HEK293 (cell line): ENCODE measurements at regions not wholly inside any gene's neighbourhood (a gene's known extent, or its start where the extent isn't known, plus 50 kb on each side); places are given as distances from the start of the nearest gene placed in this dataset.

Experiments
- CTCF ChIA-PET: fragments of 350-600 bp; formaldehyde crosslinking; extraction: SDS; loops from one replicate; lab custom pipeline; 2021; ENCODE audit warnings: antibody characterized with exemption; lab: Yijun Ruan, JAX
- POLR2A ChIA-PET: fragments of 300-600 bp; formaldehyde crosslinking; extraction: SDS; loops from one replicate; lab custom pipeline; 2020; ENCODE audit warnings: antibody characterized with exemption, inconsistent platforms; lab: Yijun Ruan, JAX
- H3K27ac ChIP-seq: fragments of 200-500 bp; sonication (Bioruptor generic); 2 replicates; pipeline ENCODE4 v1.5.1; 2014; ENCODE audit warnings: low read depth, low read length, control low read depth, inconsistent platforms; ENCODE audit errors: extremely low read depth
- H3K36me3 ChIP-seq, 2 experiments: fragments of 200-500 bp in 1 of 2; sonication (Bioruptor generic) in 1 of 2; 1 replicate in 1 of 2; 2 replicates in 1 of 2; pipeline ENCODE4 v1.5.1; 2014 to 2017; ENCODE audit warnings: inconsistent platforms in 2 of 2, low read length in 2 of 2; ENCODE audit not compliant: control insufficient read depth in 2 of 2, insufficient read depth in 1 of 2
- H3K4me1 ChIP-seq: fragments of 200-500 bp; sonication (Bioruptor generic); 2 replicates; pipeline ENCODE4 v1.5.1; 2014; ENCODE audit warnings: mild to moderate bottlenecking, low read length, inconsistent platforms; ENCODE audit not compliant: control insufficient read depth, insufficient read depth
- H3K4me3 ChIP-seq: 2 replicates; pipeline ENCODE4 v1.5.1; 2011; ENCODE audit warnings: low read depth, mild to moderate bottlenecking, control low read depth, low read length, moderate library complexity
- H3K9me3 ChIP-seq: fragments of 200-500 bp; sonication (Bioruptor generic); 2 replicates; pipeline ENCODE4 v1.5.1; 2014; ENCODE audit warnings: low read depth, low read length, inconsistent platforms; ENCODE audit not compliant: control insufficient read depth, insufficient read depth
- KLF1 ChIP-seq: fragments of 450-650 bp; formaldehyde crosslinking; IDR thresholded peaks from 2 replicates; pipeline ENCODE4 v1.5.1; 2016; ENCODE audit warnings: missing biosample characterization, missing genetic modification characterization
- RBAK ChIP-seq: fragments of 450-650 bp; formaldehyde crosslinking; IDR thresholded peaks from 2 replicates; pipeline ENCODE4 v1.5.1; 2016; ENCODE audit warnings: missing biosample characterization, missing genetic modification characterization
- SCRT1 ChIP-seq: fragments of 450-650 bp; formaldehyde crosslinking; IDR thresholded peaks from 2 replicates; pipeline ENCODE4 v1.5.1; 2016; ENCODE audit warnings: missing biosample characterization, missing genetic modification characterization, borderline replicate concordance
- SCRT2 ChIP-seq: fragments of 450-650 bp; formaldehyde crosslinking; IDR thresholded peaks from 2 replicates; pipeline ENCODE4 v1.5.1; 2016; ENCODE audit warnings: missing biosample characterization, missing genetic modification characterization
- ZBTB1 ChIP-seq: fragments of 450-650 bp; formaldehyde crosslinking; IDR thresholded peaks from 2 replicates; pipeline ENCODE4 v1.5.1; 2016; ENCODE audit warnings: missing biosample characterization, missing genetic modification characterization
- ZFP41 ChIP-seq: fragments of 450-650 bp; formaldehyde crosslinking; IDR thresholded peaks from 2 replicates; pipeline ENCODE4 v1.5.1; 2016; ENCODE audit warnings: missing biosample characterization, missing genetic modification characterization, borderline replicate concordance
- ZIC2 ChIP-seq: fragments of 450-650 bp; formaldehyde crosslinking; IDR thresholded peaks from 2 replicates; pipeline ENCODE4 v1.5.1; 2016; ENCODE audit warnings: missing biosample characterization, missing genetic modification characterization
- ZNF10 ChIP-seq: fragments of 450-650 bp; formaldehyde crosslinking; IDR thresholded peaks from 2 replicates; pipeline ENCODE4 v1.5.1; 2017; ENCODE audit warnings: missing biosample characterization, missing genetic modification characterization
- ZNF19 ChIP-seq: fragments of 450-650 bp; formaldehyde crosslinking; IDR thresholded peaks from 2 replicates; pipeline ENCODE4; 2016; ENCODE audit warnings: missing biosample characterization, missing genetic modification characterization, low read depth
- ZNF335 ChIP-seq: fragments of 450-650 bp; formaldehyde crosslinking; conservative IDR thresholded peaks from 2 replicates; pipeline ENCODE4 v1.5.1; 2016; ENCODE audit warnings: missing biosample characterization, missing genetic modification characterization
- ZNF341 ChIP-seq: fragments of 450-650 bp; formaldehyde crosslinking; IDR thresholded peaks from 2 replicates; pipeline ENCODE4; 2016; ENCODE audit warnings: low read depth, missing biosample characterization, missing genetic modification characterization
- ZNF416 ChIP-seq: fragments of 450-650 bp; formaldehyde crosslinking; IDR thresholded peaks from 2 replicates; pipeline ENCODE4 v1.5.1; 2016; ENCODE audit warnings: missing biosample characterization, missing genetic modification characterization
- ZNF473 ChIP-seq: fragments of 450-650 bp; formaldehyde crosslinking; IDR thresholded peaks from 2 replicates; pipeline ENCODE4 v1.5.1; 2017; ENCODE audit warnings: missing biosample characterization, missing genetic modification characterization
- ZNF548 ChIP-seq: fragments of 450-650 bp; formaldehyde crosslinking; IDR thresholded peaks from 2 replicates; pipeline ENCODE4 v1.5.1; 2016; ENCODE audit warnings: missing biosample characterization, missing genetic modification characterization
- ZNF555 ChIP-seq: fragments of 450-650 bp; formaldehyde crosslinking; conservative IDR thresholded peaks from 2 replicates; pipeline ENCODE4 v1.5.1; 2017; ENCODE audit warnings: missing biosample characterization, mild to moderate bottlenecking, missing genetic modification characterization, inconsistent platforms
- ZNF558 ChIP-seq: fragments of 450-650 bp; formaldehyde crosslinking; IDR thresholded peaks from 2 replicates; pipeline ENCODE4 v1.5.1; 2016; ENCODE audit warnings: missing biosample characterization, missing genetic modification characterization
- ZNF610 ChIP-seq: fragments of 450-650 bp; formaldehyde crosslinking; IDR thresholded peaks from 2 replicates; pipeline ENCODE4 v1.5.1; 2016; ENCODE audit warnings: missing biosample characterization, missing genetic modification characterization, borderline replicate concordance
- ZNF623 ChIP-seq: fragments of 450-650 bp; formaldehyde crosslinking; IDR thresholded peaks from 2 replicates; pipeline ENCODE4 v1.5.1; 2016; ENCODE audit warnings: missing biosample characterization, missing genetic modification characterization
- ZNF654 ChIP-seq: fragments of 450-650 bp; formaldehyde crosslinking; IDR thresholded peaks from 2 replicates; pipeline ENCODE4 v1.5.1; 2016; ENCODE audit warnings: low read depth, missing biosample characterization, missing genetic modification characterization
- ZNF658 ChIP-seq: fragments of 450-650 bp; formaldehyde crosslinking; IDR thresholded peaks from 2 replicates; pipeline ENCODE4; 2016; ENCODE audit warnings: missing biosample characterization, missing genetic modification characterization
- TF ChIP-seq, protein P1 (sequence below): fragments of 450-650 bp; formaldehyde crosslinking; IDR thresholded peaks from 2 replicates; pipeline ENCODE4 v1.5.1; 2016; ENCODE audit warnings: missing biosample characterization, missing genetic modification characterization
- TF ChIP-seq, protein P2 (sequence below): fragments of 450-650 bp; IDR thresholded peaks from 2 replicates; pipeline ENCODE4 v1.5.1; 2018; ENCODE audit warnings: missing biosample characterization, mild to moderate bottlenecking, missing genetic modification characterization

DNA sequence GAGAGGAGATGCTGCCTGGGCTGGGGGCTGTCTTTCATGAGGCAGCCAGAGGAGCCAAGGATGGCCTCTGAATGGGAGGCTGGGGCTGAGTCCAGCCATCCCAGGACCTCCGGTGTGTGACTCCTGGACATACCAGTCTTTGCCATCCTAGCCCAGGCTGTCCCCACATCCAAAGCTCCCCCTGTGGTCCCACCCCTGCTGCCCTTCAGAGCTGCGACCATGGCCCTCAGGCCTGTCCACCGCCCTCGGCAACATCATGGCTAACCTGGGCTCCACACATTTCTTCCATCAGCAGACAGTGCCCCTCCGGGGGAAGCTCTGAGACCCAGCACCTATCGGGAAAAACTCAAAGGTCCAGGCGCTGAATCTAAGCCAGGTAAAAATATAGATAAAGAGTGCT lies 324.4 kb downstream of the MN1 start (continued):
- TF ChIP-seq ZNF548 (tag by site-specific recombination), result no peak
- TF ChIP-seq ZNF558, result no peak
- no peak for TF ChIP-seq ZFP41
- no peak for TF ChIP-seq ZNF335 (tag by site-specific recombination)
- TF ChIP-seq KLF1 (tag by site-specific recombination), result no peak
- no peak for TF ChIP-seq ZNF10 (tag by site-specific recombination)
- TF ChIP-seq SCRT2, result no peak
- TF ChIP-seq SCRT1 (tag by site-specific recombination), result no peak

DNA sequence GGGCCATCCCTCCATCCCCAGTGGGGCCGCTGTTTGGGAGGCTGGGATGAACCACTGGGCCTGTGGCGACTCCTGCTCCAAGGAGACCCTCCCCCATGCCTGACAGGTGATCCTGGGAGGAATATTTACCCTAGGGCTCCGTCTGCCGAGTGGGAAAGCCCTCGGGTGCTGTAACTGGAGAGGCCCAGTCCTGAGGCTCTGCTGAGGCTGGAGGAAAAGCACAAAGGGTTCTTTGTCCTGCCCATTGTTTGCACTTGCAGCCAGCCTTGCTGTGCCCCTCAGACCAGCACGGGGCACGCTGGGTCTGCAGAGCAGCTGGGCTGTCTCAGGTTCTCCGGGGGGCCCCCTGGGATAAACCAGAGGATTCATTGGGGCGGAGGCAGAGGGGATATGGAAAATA lies 321.1 kb downstream of the MN1 start:
- Histone ChIP-seq H3K27ac (no peak overlapping the region), H3K36me3 (no peaks in the 10 kb centered on the region), H3K4me3 (no peak overlapping the region), H3K9me3 (no peaks in the 10 kb centered on the region), H3K4me1 (peaks cover 3% of the 10 kb centered on the region; the same call in 1 of the 2 replicates)
- CTCF ChIA-PET, result no interaction called here
- POLR2A ChIA-PET, result no interaction called here
- TF ChIP-seq, protein P1, sequence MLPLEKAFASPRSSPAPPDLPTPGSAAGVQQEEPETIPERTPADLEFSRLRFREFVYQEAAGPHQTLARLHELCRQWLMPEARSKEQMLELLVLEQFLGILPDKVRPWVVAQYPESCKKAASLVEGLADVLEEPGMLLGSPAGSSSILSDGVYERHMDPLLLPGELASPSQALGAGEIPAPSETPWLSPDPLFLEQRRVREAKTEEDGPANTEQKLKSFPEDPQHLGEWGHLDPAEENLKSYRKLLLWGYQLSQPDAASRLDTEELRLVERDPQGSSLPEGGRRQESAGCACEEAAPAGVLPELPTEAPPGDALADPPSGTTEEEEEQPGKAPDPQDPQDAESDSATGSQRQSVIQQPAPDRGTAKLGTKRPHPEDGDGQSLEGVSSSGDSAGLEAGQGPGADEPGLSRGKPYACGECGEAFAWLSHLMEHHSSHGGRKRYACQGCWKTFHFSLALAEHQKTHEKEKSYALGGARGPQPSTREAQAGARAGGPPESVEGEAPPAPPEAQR (tag by site-specific recombination), result no peak
- no peak for TF ChIP-seq ZNF654 (tag by site-specific recombination)
- TF ChIP-seq RBAK (tag by site-specific recombination), result no peak
- no peak for TF ChIP-seq ZNF19

DNA sequence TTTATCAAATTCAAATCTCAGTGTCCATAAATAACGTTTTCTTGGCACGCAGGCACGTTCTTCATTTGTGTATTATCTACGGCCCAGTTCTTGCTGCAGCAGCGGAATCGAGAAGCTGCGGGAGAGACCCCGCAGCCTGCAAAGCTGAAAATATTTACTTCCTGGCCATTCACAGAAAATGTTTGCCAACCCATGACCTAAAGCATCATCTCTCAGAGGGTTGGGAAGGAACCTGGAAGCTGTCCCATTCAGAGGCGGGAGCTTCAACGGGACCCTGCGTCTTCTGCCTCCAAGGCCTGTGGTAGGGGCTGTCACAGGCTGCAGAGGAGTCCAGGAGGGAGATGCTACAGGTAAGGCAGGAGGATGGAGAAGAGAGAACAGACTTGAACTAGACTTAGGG lies 319.2 kb downstream of the MN1 start:
- TF ChIP-seq ZNF623 (tag by site-specific recombination) (no peak), ZNF473 (tag by site-specific recombination) (no peak), ZIC2 (tag by site-specific recombination) (no peak), ZNF610 (no peak), ZNF658 (no peak), ZBTB1 (tag by site-specific recombination) (no peak), ZNF555 (tag by site-specific recombination) (no peak), ZNF416 (tag by site-specific recombination) (no peak), ZNF341 (tag by site-specific recombination) (no peak)
- TF ChIP-seq, protein P2, sequence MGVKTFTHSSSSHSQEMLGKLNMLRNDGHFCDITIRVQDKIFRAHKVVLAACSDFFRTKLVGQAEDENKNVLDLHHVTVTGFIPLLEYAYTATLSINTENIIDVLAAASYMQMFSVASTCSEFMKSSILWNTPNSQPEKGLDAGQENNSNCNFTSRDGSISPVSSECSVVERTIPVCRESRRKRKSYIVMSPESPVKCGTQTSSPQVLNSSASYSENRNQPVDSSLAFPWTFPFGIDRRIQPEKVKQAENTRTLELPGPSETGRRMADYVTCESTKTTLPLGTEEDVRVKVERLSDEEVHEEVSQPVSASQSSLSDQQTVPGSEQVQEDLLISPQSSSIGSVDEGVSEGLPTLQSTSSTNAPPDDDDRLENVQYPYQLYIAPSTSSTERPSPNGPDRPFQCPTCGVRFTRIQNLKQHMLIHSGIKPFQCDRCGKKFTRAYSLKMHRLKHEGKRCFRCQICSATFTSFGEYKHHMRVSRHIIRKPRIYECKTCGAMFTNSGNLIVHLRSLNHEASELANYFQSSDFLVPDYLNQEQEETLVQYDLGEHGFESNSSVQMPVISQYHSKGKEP, result no peak
- Histone ChIP-seq H3K27ac (no peak overlapping the region), H3K4me1 (peaks cover 3% of the 10 kb centered on the region; the same call in 1 of the 2 replicates), H3K36me3 (no peaks in the 10 kb centered on the region), H3K4me3 (no peak overlapping the region), H3K9me3 (no peaks in the 10 kb centered on the region)
- ChIA-PET CTCF (no interaction called here), POLR2A (no interaction called here)
